Psoas muscle (tissue), 7 donors: ENCODE measurements at regions not wholly inside any gene's neighbourhood (a gene's known extent, or its start where the extent isn't known, plus 50 kb on each side); places are given as distances from the start of the nearest gene placed in this dataset.

ENCODE experiments used
- ATAC-seq, 4 donors: fragments of 200-7000 bp; cut with Tn5 transposase; one replicate each; pipeline ENCODE4 v1.9.1; 2020; ENCODE audit warnings: moderate library complexity in 3 of 4, mild to moderate bottlenecking in 2 of 4
- DNase-seq, 2 donors: peaks; one replicate each; pipeline ENCODE4 v3.0.0-alpha.2; 2020
- H3K27ac ChIP-seq: fragments of 200-600 bp; one replicate; pipeline ENCODE4 v1.8.0; 2022
- H3K27me3 ChIP-seq, 3 donors: fragments of 200-600 bp in 1 of 3; one replicate each; pipeline versions ENCODE4 v1.6.1 to v1.8.0; 2013 to 2022; ENCODE audit warnings: low read length in 2 of 3, mild to moderate bottlenecking in 2 of 3, moderate library complexity in 1 of 3; ENCODE audit not compliant: insufficient read depth in 3 of 3
- H3K36me3 ChIP-seq, 2 donors: fragments of 200-600 bp in 1 of 2; one replicate each; pipeline versions ENCODE4 v1.6.1 to v1.8.0; 2013 to 2022; ENCODE audit warnings: low read depth in 1 of 2, mild to moderate bottlenecking in 1 of 2, moderate library complexity in 1 of 2; ENCODE audit not compliant: insufficient read depth in 1 of 2
- H3K4me1 ChIP-seq: fragments of 200-600 bp; one replicate; pipeline ENCODE4 v1.8.0; 2022
- H3K4me3 ChIP-seq: fragments of 200-600 bp; one replicate; pipeline ENCODE4 v1.8.0; 2022; ENCODE audit warnings: mild to moderate bottlenecking
- H3K9me3 ChIP-seq: fragments of 200-600 bp; one replicate; pipeline ENCODE4 v1.8.0; 2022
- WGBS, 3 donors: extraction: QIAGEN DNeasy Blood & Tissue Kit; methylation state at CpG; one replicate each; pipeline versions ENCODE4 v1.1.6 to v1.1.7; 2013; 5-methylcytosine and 5-hydroxymethylcytosine counted together
- intact Hi-C, 2 donors: fragments of 100-400 bp; cut with DNase I; formaldehyde crosslinking; loops; one replicate each; pipeline versions ENCODE4 v1.11.0 to v1.14.2; 2022
- TF ChIP-seq, protein P1 (sequence below): fragments of 200-600 bp; IDR thresholded peaks from one replicate; pipeline ENCODE4 v1.8.0; 2022; ENCODE audit warnings: antibody characterized with exemption
- donor health status: healthy with polysubstance abuse.
- donor health status: DM: no; HTN: no; CAD: no; lungs with moderate emphysema.
- donor health status: Bipolar disorder and iron deficiency.
- donor health status: healthy.
- donor health status: DM: yes; HTN: yes; CAD: no.
- donor health status: DM: no; HTN: no; CAD: no.
- donor health status: DM: yes; HTN: yes; CAD: no.

GRCh38 chr15:94141802-94142201 lies 89.6 kb upstream of the MCTP2 start:
- Histone ChIP-seq H3K4me3 (no peak overlapping the region), H3K4me1 (no peaks in the 10 kb centered on the region), H3K27me3 (peaks cover 0 to 4% (median 0%) of the 10 kb centered on the region in 3 donors), H3K36me3 (no peaks in the 10 kb centered on the region), H3K9me3 (no peaks in the 10 kb centered on the region), H3K27ac (no peak overlapping the region)
- 88 to 96% (median 90%) methylated on average over 2 of the region's 2 CpGs for WGBS, 3 donors
- no peak for ATAC-seq
- TF ChIP-seq, protein P1, sequence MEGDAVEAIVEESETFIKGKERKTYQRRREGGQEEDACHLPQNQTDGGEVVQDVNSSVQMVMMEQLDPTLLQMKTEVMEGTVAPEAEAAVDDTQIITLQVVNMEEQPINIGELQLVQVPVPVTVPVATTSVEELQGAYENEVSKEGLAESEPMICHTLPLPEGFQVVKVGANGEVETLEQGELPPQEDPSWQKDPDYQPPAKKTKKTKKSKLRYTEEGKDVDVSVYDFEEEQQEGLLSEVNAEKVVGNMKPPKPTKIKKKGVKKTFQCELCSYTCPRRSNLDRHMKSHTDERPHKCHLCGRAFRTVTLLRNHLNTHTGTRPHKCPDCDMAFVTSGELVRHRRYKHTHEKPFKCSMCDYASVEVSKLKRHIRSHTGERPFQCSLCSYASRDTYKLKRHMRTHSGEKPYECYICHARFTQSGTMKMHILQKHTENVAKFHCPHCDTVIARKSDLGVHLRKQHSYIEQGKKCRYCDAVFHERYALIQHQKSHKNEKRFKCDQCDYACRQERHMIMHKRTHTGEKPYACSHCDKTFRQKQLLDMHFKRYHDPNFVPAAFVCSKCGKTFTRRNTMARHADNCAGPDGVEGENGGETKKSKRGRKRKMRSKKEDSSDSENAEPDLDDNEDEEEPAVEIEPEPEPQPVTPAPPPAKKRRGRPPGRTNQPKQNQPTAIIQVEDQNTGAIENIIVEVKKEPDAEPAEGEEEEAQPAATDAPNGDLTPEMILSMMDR: no peak
- no peak for DNase-seq
- intact Hi-C loops: no loop called here

DNA sequence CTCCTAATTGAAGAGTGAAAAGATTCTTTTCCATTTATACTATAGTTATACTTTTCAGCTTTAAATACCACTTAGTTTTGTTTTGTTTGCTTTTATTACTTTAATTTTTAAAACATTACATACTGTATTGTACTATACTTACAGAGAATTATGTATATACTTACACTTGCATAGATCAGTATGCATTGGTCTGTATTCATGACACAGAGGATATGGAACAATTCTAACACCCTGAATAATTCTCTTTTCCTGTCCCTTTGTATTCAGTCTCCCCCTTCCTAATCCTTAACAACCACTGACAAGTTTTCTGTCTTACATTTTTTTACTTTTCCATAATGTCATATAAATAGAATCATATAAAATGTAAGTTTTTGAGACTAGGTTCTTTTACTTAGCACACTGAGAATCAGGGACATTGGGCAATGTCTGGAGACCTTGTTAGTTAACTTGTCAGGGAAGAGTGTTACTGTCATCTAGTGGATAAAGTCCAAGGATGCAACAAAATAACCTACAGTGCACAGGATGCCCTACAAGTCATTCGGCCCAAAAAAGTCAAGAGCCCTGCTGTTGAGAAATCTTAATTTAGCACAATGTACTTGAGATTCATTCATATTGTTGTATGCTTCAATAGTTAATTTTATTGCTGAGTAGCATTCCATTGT lies 95.7 kb upstream of the MCTP2 start:
- no peaks in the 10 kb centered on the region for H3K9me3 ChIP-seq
- no peak overlapping the region for H3K4me3 ChIP-seq
- DNase-seq (no peak), ATAC-seq (no peak)
- WGBS, 3 donors: 24% methylated on average over 1 of the region's 1 CpG
- intact Hi-C loops: no loop called here
- no peaks in the 10 kb centered on the region for H3K4me1 ChIP-seq
- no peaks in the 10 kb centered on the region for H3K27me3 ChIP-seq
- H3K36me3 ChIP-seq: no peaks in the 10 kb centered on the region
- no peak overlapping the region for H3K27ac ChIP-seq
- TF ChIP-seq, protein P1: no peak

GRCh38 chr15:94131875-94132274 lies 99.5 kb upstream of the MCTP2 start:
- TF ChIP-seq, protein P1: no peak
- ATAC-seq: no peak
- Histone ChIP-seq H3K4me3 (no peak overlapping the region), H3K9me3 (no peaks in the 10 kb centered on the region), H3K4me1 (no peaks in the 10 kb centered on the region), H3K27me3 (no peaks in the 10 kb centered on the region), H3K36me3 (no peaks in the 10 kb centered on the region), H3K27ac (no peak overlapping the region)
- intact Hi-C loops: no loop called here
- no peak for DNase-seq

- DNase-seq (no peak), ATAC-seq (no peak)
- no peaks in the 10 kb centered on the region for H3K4me1 ChIP-seq
- no peak overlapping the region for H3K27ac ChIP-seq
- TF ChIP-seq, protein P1: no peak
- no peaks in the 10 kb centered on the region for H3K9me3 ChIP-seq
- H3K27me3 ChIP-seq: no peaks in the 10 kb centered on the region
- intact Hi-C loops: no loop called here
- no peaks in the 10 kb centered on the region for H3K36me3 ChIP-seq
- 82 to 94% (median 93%) methylated on average over 4 of the region's 4 CpGs for WGBS, 3 donors
- H3K4me3 ChIP-seq: no peak overlapping the region
These were observed 100.9 kb upstream of the MCTP2 start for GRCh38 chr15:94130504-94130903.

DNA sequence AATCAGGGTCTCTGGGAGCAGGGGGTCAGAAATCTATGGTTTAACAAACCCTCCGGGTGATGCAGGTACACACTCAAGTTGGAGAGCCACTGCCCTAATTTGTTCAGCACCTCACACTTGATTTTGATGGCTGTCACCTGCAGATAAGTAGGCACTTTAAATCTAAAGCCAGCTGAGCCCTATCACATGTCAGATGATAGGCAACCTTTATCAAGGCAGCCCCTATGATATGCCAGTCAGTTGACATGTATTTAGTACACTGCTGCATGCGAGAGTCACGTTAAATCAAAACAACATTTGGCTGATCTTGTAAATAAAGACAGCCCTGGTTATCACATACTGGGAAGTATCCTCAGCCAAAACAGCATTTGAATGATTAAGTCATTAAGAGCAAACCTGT lies 104.4 kb upstream of the MCTP2 start:
- DNase-seq: no peak
- no peaks in the 10 kb centered on the region for H3K4me1 ChIP-seq
- no peaks in the 10 kb centered on the region for H3K9me3 ChIP-seq
- H3K27me3 ChIP-seq: no peaks in the 10 kb centered on the region
- no peak for ATAC-seq
- intact Hi-C loops: no loop called here
- no peak overlapping the region for H3K4me3 ChIP-seq
- H3K27ac ChIP-seq: no peak overlapping the region
- 71 to 75% (median 74%) methylated on average over 3 of the region's 3 CpGs for WGBS, 3 donors
- no peaks in the 10 kb centered on the region for H3K36me3 ChIP-seq
- TF ChIP-seq, protein P1: no peak
